Caco-2 (cell line): ENCODE measurements at regions not wholly inside any gene's neighbourhood (a gene's known extent, or its start where the extent isn't known, plus 50 kb on each side); places are given as distances from the start of the nearest gene placed in this dataset.

Source experiments
- BruUV-seq: library from RNA; stranded (reverse); fragments of 400-500 nt; replicated peaks from 2 replicates; lab custom pipeline; 2021; lab: Mats Ljungman, UMichigan
- CTCF ChIA-PET: fragments of 300-600 bp; sonication (Branson Sonifier 250); formaldehyde crosslinking; loops from one replicate; lab custom pipeline; 2022; ENCODE audit warnings: antibody characterized with exemption; lab: Charles Lee
- POLR2A ChIA-PET: fragments of 300-600 bp; sonication (Branson Sonifier 250); formaldehyde crosslinking; loops from one replicate; lab custom pipeline; 2022; ENCODE audit warnings: antibody characterized with exemption; lab: Charles Lee
- DNase-seq, 2 experiments: peaks; one replicate each; pipeline versions ENCODE4 v3.0.0 to v3.0.0-alpha.2; 2020 to 2022
- H3K27me3 ChIP-seq: replicated peaks from 2 replicates; pipeline ENCODE4 v1.6.0; 2011; ENCODE audit warnings: low read length; ENCODE audit not compliant: control insufficient read depth, insufficient read depth
- H3K36me3 ChIP-seq: 2 replicates; pipeline ENCODE4 v1.5.1; 2011; ENCODE audit warnings: low read length; ENCODE audit not compliant: control insufficient read depth, insufficient read depth
- H3K4me1 ChIP-seq: fragments of 250-450 bp; sonication (Bioruptor Pico); 2 replicates; pipeline ENCODE4 v1.5.1; 2020; ENCODE audit warnings: mild to moderate bottlenecking
- H3K4me3 ChIP-seq: 2 replicates; pipeline ENCODE4 v1.5.1; 2011; ENCODE audit warnings: low read depth, mild to moderate bottlenecking, control low read depth, low read length
- H3K9me3 ChIP-seq: fragments of 250-450 bp; sonication (Bioruptor Pico); 2 replicates; pipeline ENCODE4 v1.5.1; 2020; ENCODE audit warnings: mild to moderate bottlenecking, moderate library complexity
- H3K27ac Mint-ChIP-seq: one replicate; pipeline ENCODE4 v1.8.0; 2022; ENCODE audit warnings: mixed read lengths; ENCODE audit not compliant: unreplicated experiment
- H3K27me3 Mint-ChIP-seq: one replicate; pipeline ENCODE4 v1.8.0; 2022; ENCODE audit warnings: mixed read lengths; ENCODE audit not compliant: insufficient read depth, unreplicated experiment
- H3K36me3 Mint-ChIP-seq: one replicate; pipeline ENCODE4 v1.8.0; 2022; ENCODE audit warnings: mild to moderate bottlenecking, mixed read lengths; ENCODE audit not compliant: insufficient read depth, unreplicated experiment
- H3K4me1 Mint-ChIP-seq: one replicate; pipeline ENCODE4 v1.8.0; 2022; ENCODE audit warnings: low read depth, mixed read lengths; ENCODE audit not compliant: unreplicated experiment
- H3K4me3 Mint-ChIP-seq: one replicate; pipeline ENCODE4 v1.8.0; 2022; ENCODE audit warnings: mild to moderate bottlenecking, moderate library complexity, mixed read lengths; ENCODE audit not compliant: unreplicated experiment
- H3K9me3 Mint-ChIP-seq: one replicate; pipeline ENCODE4 v1.8.0; 2022; ENCODE audit warnings: mixed read lengths; ENCODE audit not compliant: unreplicated experiment
- CTCF ChIP-seq, 2 experiments: fragments of 200-600 bp in 1 of 2; IDR thresholded peaks; 1 replicate in 1 of 2; 2 replicates in 1 of 2; pipeline versions ENCODE4 v1.5.1 to v1.8.0; 2011 to 2022; ENCODE audit warnings: antibody characterized with exemption in 1 of 2, control low read depth in 1 of 2, inconsistent platforms in 1 of 2, low read depth in 1 of 2, low read length in 1 of 2, mild to moderate bottlenecking in 1 of 2, moderate library complexity in 1 of 2; ENCODE audit not compliant: insufficient read depth in 1 of 2, severe bottlenecking in 1 of 2, unreplicated experiment in 1 of 2
- intact Hi-C: fragments of 100-400 bp; cut with micrococcal nuclease; formaldehyde crosslinking; loops from one replicate; pipeline ENCODE4 v1.10.0; 2022; ENCODE audit not compliant: unreplicated experiment

- no peak for TF ChIP-seq CTCF (IDR thresholded peaks at IDR 0.05; ENCODE audit: insufficient read depth in 1 of 2, low read depth in 1 of 2, low read length in 1 of 2, severe bottlenecking in 1 of 2, unreplicated experiment in 1 of 2)
- BruUV-seq = no TSS peak
- Histone ChIP-seq H3K36me3 (no peaks in the 10 kb centered on the region), H3K9me3 (no peaks in the 10 kb centered on the region), H3K4me1 (no peaks in the 10 kb centered on the region), H3K27me3 (no peaks in the 10 kb centered on the region), H3K4me3 (no peak overlapping the region)
- POLR2A ChIA-PET = no interaction called here
- Mint-ChIP-seq H3K4me1 (no peaks in the 10 kb centered on the region), H3K4me3 (no peak overlapping the region), H3K9me3 (no peaks in the 10 kb centered on the region), H3K27me3 (peaks cover 9% of the 10 kb centered on the region), H3K27ac (no peak overlapping the region), H3K36me3 (no peaks in the 10 kb centered on the region)
- intact Hi-C loops = no loop called here
- no peak for DNase-seq
- CTCF ChIA-PET = no interaction called here
Observed at GRCh38 chr2:181841079-181841478, 50.5 kb upstream of the ITPRID2 start.
